Esophagus squamous epithelium (tissue), 4 donors: ENCODE measurements at regions not wholly inside any gene's neighbourhood (a gene's known extent, or its start where the extent isn't known, plus 50 kb on each side); places are given as distances from the start of the nearest gene placed in this dataset.

Experiments
- POLR2A ChIP-seq, 4 donors: fragments of 450-650 bp; IDR thresholded peaks; one replicate each; pipeline ENCODE4 v1.6.1; 2017; ENCODE audit warnings: antibody characterized with exemption in 4 of 4, mild to moderate bottlenecking in 4 of 4, moderate library complexity in 3 of 4
- TF ChIP-seq, protein P1 (sequence below), 6 experiments: fragments of 450-650 bp in 4 of 6; fragments of 200-600 bp in 2 of 6; sonication (generic) in 2 of 6; IDR thresholded peaks; one replicate each; pipeline ENCODE4 v1.5.1; 2016 to 2019; ENCODE audit warnings: antibody characterized with exemption in 6 of 6, mild to moderate bottlenecking in 4 of 6, moderate library complexity in 4 of 6

DNA sequence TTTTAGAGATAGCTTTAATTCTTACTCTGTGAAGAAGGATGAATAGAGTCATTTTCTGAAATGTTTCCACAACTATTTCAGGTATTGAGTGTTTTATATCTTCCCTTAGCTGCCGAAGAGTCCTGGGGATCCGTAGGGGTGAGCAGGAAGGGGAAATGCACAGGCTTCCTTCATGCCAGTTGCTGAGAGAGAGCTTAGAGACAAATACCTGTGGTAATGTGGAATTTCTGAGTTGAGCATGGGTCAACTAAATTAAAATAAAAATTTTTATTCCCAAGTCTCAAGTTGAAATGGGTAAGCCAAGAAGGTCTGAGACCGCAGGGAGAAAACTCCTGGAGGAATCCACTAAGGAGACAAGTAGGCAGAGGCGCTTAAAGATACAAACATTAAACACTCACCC, 185.7 kb downstream of the DAD1 start:
- TF ChIP-seq, protein P1, sequence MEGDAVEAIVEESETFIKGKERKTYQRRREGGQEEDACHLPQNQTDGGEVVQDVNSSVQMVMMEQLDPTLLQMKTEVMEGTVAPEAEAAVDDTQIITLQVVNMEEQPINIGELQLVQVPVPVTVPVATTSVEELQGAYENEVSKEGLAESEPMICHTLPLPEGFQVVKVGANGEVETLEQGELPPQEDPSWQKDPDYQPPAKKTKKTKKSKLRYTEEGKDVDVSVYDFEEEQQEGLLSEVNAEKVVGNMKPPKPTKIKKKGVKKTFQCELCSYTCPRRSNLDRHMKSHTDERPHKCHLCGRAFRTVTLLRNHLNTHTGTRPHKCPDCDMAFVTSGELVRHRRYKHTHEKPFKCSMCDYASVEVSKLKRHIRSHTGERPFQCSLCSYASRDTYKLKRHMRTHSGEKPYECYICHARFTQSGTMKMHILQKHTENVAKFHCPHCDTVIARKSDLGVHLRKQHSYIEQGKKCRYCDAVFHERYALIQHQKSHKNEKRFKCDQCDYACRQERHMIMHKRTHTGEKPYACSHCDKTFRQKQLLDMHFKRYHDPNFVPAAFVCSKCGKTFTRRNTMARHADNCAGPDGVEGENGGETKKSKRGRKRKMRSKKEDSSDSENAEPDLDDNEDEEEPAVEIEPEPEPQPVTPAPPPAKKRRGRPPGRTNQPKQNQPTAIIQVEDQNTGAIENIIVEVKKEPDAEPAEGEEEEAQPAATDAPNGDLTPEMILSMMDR (IDR thresholded peaks at IDR 0.05), result no peak
- TF ChIP-seq POLR2A (IDR thresholded peaks at IDR 0.05), result no peak
